Esophagus squamous epithelium (tissue), 4 donors: ENCODE measurements at regions not wholly inside any gene's neighbourhood (a gene's known extent, or its start where the extent isn't known, plus 50 kb on each side); places are given as distances from the start of the nearest gene placed in this dataset.

Experiments
- POLR2A ChIP-seq, 4 donors: fragments of 450-650 bp; IDR thresholded peaks; one replicate each; pipeline ENCODE4 v1.6.1; 2017; ENCODE audit warnings: antibody characterized with exemption in 4 of 4, mild to moderate bottlenecking in 4 of 4, moderate library complexity in 3 of 4
- TF ChIP-seq, protein P1 (sequence below), 6 experiments: fragments of 450-650 bp in 4 of 6; fragments of 200-600 bp in 2 of 6; sonication (generic) in 2 of 6; IDR thresholded peaks; one replicate each; pipeline ENCODE4 v1.5.1; 2016 to 2019; ENCODE audit warnings: antibody characterized with exemption in 6 of 6, mild to moderate bottlenecking in 4 of 6, moderate library complexity in 4 of 6

DNA sequence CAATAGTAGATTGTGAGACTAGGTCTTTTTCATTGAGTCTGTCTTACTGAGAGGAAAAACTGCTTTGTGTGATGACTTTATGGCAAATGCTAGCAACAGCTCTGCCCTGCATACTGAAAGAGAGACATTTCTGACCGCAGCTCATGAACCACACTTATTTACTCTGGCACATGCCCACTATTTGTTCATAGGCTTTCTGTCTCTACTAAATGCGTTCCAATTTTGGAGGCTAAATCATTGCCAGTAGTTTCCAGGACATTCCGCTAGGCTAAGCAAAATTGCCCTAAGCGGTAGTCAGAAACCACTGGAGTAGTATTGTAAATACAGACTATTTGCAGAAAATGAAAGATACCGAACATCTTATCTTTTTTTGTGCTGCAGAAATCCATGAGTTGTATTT is 55.6 kb upstream of the DLX6 start:
- no peak for TF ChIP-seq POLR2A (IDR thresholded peaks at IDR 0.05)
- TF ChIP-seq, protein P1, sequence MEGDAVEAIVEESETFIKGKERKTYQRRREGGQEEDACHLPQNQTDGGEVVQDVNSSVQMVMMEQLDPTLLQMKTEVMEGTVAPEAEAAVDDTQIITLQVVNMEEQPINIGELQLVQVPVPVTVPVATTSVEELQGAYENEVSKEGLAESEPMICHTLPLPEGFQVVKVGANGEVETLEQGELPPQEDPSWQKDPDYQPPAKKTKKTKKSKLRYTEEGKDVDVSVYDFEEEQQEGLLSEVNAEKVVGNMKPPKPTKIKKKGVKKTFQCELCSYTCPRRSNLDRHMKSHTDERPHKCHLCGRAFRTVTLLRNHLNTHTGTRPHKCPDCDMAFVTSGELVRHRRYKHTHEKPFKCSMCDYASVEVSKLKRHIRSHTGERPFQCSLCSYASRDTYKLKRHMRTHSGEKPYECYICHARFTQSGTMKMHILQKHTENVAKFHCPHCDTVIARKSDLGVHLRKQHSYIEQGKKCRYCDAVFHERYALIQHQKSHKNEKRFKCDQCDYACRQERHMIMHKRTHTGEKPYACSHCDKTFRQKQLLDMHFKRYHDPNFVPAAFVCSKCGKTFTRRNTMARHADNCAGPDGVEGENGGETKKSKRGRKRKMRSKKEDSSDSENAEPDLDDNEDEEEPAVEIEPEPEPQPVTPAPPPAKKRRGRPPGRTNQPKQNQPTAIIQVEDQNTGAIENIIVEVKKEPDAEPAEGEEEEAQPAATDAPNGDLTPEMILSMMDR (IDR thresholded peaks at IDR 0.05): peak in 2 of 6 experiments; percentile 11 to 16
